Glutamatergic neuron (in vitro differentiated cells): ENCODE measurements at regions not wholly inside any gene's neighbourhood (a gene's known extent, or its start where the extent isn't known, plus 50 kb on each side); places are given as distances from the start of the nearest gene placed in this dataset.

Source experiments
- DNase-seq: peaks from one replicate; pipeline ENCODE4 v3.0.0; 2022
- H3K27ac Mint-ChIP-seq: one replicate; pipeline ENCODE4 v1.8.0; 2020; ENCODE audit warnings: mild to moderate bottlenecking, mixed read lengths, inconsistent platforms; ENCODE audit not compliant: unreplicated experiment
- H3K27me3 Mint-ChIP-seq: one replicate; pipeline ENCODE4 v1.8.0; 2020; ENCODE audit warnings: mild to moderate bottlenecking, moderate library complexity, mixed read lengths, inconsistent platforms; ENCODE audit not compliant: unreplicated experiment
- H3K36me3 Mint-ChIP-seq: one replicate; pipeline ENCODE4 v1.8.0; 2020; ENCODE audit warnings: mild to moderate bottlenecking, mixed read lengths, inconsistent platforms; ENCODE audit not compliant: unreplicated experiment
- H3K4me1 Mint-ChIP-seq: one replicate; pipeline ENCODE4 v1.8.0; 2020; ENCODE audit warnings: mild to moderate bottlenecking, low read depth, mixed read lengths, inconsistent platforms; ENCODE audit not compliant: unreplicated experiment
- H3K4me3 Mint-ChIP-seq: one replicate; pipeline ENCODE4 v1.8.0; 2020; ENCODE audit warnings: mild to moderate bottlenecking, mixed read lengths, inconsistent platforms; ENCODE audit not compliant: unreplicated experiment
- H3K9me3 Mint-ChIP-seq: one replicate; pipeline ENCODE4 v1.8.0; 2020; ENCODE audit warnings: mild to moderate bottlenecking, moderate library complexity, mixed read lengths, inconsistent platforms; ENCODE audit not compliant: unreplicated experiment
- TF ChIP-seq, protein P1 (sequence below): fragments of 200-600 bp; sonication (generic); IDR thresholded peaks from one replicate; pipeline ENCODE4 v1.5.0; 2021; ENCODE audit not compliant: partially characterized antibody, unreplicated experiment

DNA sequence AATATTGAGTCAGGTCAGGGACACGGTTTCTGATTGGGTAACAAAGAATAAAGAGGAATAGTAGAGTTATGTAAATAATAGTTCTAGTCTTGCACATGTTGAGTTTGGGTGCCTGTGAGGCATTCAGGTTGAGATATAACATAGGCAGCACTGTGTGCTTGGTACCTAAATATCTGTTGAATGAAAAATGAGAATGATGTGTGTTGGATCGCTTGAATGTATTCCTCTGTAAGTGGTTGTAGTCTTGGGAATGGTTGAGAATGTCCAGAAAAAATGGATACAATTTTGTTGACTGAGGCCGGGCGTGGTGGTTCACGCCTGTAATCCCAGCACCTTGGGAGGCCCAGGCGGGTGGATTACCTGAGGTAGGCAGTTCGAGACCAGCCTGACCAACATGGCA is 116.3 kb upstream of the HNRNPU start:
- H3K9me3 Mint-ChIP-seq: no peaks in the 10 kb centered on the region

DNA sequence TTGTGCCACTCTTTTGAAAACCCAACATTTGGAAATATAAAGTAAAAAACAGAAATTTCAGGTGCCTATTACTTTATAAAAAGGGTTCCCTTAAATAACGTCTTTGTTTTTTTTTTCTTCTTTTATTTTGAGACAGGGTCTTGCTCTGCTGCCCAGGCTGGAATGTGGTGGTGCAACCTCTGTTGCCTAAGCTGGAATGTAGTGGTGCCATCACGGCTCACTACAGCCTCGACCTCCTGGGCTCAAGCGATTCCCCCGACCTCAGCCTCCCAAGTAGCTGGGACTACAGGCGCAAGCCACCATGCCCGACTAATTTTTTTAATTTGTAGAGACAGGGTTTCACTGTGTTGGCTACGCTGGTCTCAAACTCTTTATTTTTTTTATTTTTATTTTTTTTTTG is 110.2 kb upstream of the HNRNPU start:
- H3K4me1 Mint-ChIP-seq: no peaks in the 10 kb centered on the region
- no peak overlapping the region for H3K27ac Mint-ChIP-seq
- H3K9me3 Mint-ChIP-seq: peaks cover 12% of the 10 kb centered on the region
- no peak for DNase-seq
- TF ChIP-seq, protein P1, sequence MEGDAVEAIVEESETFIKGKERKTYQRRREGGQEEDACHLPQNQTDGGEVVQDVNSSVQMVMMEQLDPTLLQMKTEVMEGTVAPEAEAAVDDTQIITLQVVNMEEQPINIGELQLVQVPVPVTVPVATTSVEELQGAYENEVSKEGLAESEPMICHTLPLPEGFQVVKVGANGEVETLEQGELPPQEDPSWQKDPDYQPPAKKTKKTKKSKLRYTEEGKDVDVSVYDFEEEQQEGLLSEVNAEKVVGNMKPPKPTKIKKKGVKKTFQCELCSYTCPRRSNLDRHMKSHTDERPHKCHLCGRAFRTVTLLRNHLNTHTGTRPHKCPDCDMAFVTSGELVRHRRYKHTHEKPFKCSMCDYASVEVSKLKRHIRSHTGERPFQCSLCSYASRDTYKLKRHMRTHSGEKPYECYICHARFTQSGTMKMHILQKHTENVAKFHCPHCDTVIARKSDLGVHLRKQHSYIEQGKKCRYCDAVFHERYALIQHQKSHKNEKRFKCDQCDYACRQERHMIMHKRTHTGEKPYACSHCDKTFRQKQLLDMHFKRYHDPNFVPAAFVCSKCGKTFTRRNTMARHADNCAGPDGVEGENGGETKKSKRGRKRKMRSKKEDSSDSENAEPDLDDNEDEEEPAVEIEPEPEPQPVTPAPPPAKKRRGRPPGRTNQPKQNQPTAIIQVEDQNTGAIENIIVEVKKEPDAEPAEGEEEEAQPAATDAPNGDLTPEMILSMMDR: no peak
- H3K4me3 Mint-ChIP-seq: no peak overlapping the region
- H3K36me3 Mint-ChIP-seq: no peaks in the 10 kb centered on the region
- peaks cover 7% of the 10 kb centered on the region for H3K27me3 Mint-ChIP-seq

More for the DNA sequence above, 116.3 kb upstream of the HNRNPU start:
- no peaks in the 10 kb centered on the region for H3K4me1 Mint-ChIP-seq
- no peak overlapping the region for H3K27ac Mint-ChIP-seq
- TF ChIP-seq, protein P1: no peak
- no peak for DNase-seq
- no peaks in the 10 kb centered on the region for H3K36me3 Mint-ChIP-seq
- H3K27me3 Mint-ChIP-seq: peaks cover 2% of the 10 kb centered on the region
- H3K4me3 Mint-ChIP-seq: no peak overlapping the region

DNA sequence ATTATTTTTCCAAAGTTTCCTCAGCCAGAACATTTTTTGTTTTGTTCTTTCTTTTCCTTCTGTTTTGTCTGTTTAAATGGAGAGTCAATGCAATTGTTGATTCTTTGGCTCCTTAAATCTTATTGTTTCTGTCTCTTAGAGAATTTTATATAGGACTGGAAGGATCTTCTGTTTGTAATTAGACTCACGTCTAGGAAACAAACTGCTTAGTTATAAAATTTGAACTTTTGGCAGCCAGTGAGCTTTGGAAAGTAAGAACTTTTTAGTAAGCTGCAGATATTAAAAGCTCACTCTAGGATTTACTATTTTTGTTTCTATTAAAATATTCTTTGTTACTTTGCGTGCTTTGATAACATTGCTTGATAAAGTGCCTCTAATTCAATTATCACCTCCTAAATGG is 109.8 kb upstream of the HNRNPU start:
- TF ChIP-seq, protein P1: no peak
- Mint-ChIP-seq H3K9me3 (peaks cover 14% of the 10 kb centered on the region), H3K27me3 (peaks cover 7% of the 10 kb centered on the region), H3K4me1 (no peaks in the 10 kb centered on the region), H3K4me3 (no peak overlapping the region), H3K27ac (no peak overlapping the region), H3K36me3 (no peaks in the 10 kb centered on the region)
- DNase-seq: no peak

DNA sequence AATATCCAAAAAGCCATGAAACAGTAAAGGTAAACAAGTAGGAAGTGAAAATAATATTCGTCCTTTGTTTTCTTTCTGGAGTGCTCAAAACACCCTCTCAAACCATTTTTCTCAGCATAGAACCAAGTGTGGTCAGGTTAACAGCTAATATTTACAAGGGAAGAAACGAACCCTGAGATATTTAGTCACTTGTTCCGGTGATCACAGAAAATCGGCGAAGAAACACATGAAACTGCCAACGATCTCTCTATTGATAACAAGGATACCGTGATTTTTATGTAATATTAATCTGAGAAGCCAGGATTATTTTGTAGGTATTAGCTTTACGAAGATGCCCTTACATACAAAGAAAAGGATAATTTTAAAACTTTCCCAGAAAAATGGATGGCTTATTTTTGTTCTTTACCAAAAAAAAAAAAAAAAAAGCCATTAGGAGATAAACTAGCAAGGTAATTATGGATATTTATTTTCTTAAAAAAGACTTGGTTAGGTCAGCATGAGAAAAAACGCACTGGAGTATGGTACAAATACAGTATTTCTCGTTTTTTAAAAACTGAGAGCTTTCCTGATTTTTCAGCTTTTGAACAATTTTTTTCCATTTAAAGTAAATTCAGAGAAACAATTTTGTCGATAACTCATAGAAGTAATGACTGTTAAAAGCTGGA is 107.3 kb upstream of the HNRNPU start:
- H3K4me1 Mint-ChIP-seq: peaks cover 9% of the 10 kb centered on the region
- H3K27ac Mint-ChIP-seq: peak overlapping the region; percentile 100
- peaks cover 14% of the 10 kb centered on the region for H3K9me3 Mint-ChIP-seq
- TF ChIP-seq, protein P1: no peak
- H3K27me3 Mint-ChIP-seq: peaks cover 7% of the 10 kb centered on the region
- H3K36me3 Mint-ChIP-seq: no peaks in the 10 kb centered on the region
- peak overlapping the region; percentile 96 for H3K4me3 Mint-ChIP-seq
- DNase-seq: no peak

DNA sequence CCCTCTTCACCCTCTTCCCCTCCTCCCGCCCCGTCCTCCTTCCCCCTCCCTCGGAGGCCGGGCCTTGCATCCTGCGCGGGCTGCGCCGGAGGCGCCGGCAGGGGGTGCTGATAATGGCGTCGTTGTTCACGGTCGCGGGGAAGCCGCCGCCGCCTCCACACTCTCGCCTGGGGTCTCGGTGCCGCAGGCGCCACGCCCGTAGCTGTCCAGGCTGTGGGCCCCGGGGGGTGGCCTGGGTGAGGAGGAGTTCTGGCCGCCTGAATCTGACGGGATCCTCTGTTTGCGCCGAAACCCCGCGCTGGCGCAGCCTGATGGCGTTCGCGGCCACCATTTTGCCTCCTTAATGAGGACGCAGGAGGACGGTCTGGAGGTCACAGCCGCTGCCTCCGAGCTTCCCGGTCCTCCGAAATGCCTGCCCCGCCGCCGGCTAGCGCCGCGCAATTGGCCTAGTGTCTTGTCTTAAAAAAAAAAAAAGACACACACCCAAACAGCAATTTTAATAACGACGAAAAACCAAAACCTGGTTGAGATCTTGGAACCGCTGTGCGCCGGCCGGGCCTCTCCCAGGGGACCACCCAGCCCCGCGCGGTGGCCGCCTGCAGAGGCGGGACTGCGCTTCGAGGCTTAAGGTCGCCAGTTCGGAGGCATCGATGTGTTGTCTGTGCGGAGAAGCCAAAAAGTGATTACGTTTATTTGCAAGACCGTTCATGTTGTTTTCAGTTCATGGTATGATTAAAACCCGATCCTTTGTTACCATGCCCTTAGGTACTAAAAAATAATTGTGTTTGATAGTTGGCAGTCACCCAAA is 106.6 kb upstream of the HNRNPU start:
- Mint-ChIP-seq H3K4me3 (peak overlapping the region; percentile 96), H3K27me3 (peaks cover 7% of the 10 kb centered on the region), H3K4me1 (peaks cover 9% of the 10 kb centered on the region), H3K36me3 (no peaks in the 10 kb centered on the region), H3K27ac (peak overlapping the region; percentile 100), H3K9me3 (peaks cover 14% of the 10 kb centered on the region)
- TF ChIP-seq, protein P1: peak; percentile 68
- DNase-seq: peak; percentile 94
